ENCODE measurements at regions not wholly inside any gene's neighbourhood (a gene's known extent, or its start where the extent isn't known, plus 50 kb on each side); places are given as distances from the start of the nearest gene placed in this dataset.

DNA sequence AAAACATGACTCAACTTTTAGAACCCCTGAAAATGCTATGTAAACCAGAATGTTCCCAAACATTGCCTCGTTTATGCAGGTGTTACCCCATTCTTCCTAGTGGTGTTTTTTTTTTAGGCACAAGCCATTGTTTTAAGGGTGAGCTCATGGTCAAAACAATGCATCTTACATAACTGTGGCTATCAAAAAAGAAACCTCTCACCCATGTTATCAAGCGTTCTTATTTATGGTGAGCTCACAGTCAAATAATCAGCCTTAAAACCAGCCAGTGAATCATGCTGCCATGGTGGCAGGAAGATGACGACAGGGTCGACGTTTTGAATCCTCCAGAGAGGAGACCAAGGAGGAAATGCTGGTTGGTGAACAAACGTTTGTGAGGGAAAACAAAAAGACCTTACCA is 195.2 kb downstream of the KDR start:
- H3K36me3 Mint-ChIP-seq (ENCODE audit: low read depth): no peaks in the 10 kb centered on the region
- peaks cover 2% of the 10 kb centered on the region for H3K9me3 Mint-ChIP-seq
- no peak overlapping the region for H3K27ac Mint-ChIP-seq (ENCODE audit: unreplicated experiment)
- H3K4me1 Mint-ChIP-seq: no peaks in the 10 kb centered on the region
- H3K27me3 Mint-ChIP-seq (ENCODE audit: low read depth): no peaks in the 10 kb centered on the region
- no peak for DNase-seq (ENCODE audit: low read depth, low spot score)
- H3K4me3 Mint-ChIP-seq: no peak overlapping the region
- TF ChIP-seq, protein P1, sequence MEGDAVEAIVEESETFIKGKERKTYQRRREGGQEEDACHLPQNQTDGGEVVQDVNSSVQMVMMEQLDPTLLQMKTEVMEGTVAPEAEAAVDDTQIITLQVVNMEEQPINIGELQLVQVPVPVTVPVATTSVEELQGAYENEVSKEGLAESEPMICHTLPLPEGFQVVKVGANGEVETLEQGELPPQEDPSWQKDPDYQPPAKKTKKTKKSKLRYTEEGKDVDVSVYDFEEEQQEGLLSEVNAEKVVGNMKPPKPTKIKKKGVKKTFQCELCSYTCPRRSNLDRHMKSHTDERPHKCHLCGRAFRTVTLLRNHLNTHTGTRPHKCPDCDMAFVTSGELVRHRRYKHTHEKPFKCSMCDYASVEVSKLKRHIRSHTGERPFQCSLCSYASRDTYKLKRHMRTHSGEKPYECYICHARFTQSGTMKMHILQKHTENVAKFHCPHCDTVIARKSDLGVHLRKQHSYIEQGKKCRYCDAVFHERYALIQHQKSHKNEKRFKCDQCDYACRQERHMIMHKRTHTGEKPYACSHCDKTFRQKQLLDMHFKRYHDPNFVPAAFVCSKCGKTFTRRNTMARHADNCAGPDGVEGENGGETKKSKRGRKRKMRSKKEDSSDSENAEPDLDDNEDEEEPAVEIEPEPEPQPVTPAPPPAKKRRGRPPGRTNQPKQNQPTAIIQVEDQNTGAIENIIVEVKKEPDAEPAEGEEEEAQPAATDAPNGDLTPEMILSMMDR (conservative IDR thresholded peaks at IDR 0.05): no peak

DNA sequence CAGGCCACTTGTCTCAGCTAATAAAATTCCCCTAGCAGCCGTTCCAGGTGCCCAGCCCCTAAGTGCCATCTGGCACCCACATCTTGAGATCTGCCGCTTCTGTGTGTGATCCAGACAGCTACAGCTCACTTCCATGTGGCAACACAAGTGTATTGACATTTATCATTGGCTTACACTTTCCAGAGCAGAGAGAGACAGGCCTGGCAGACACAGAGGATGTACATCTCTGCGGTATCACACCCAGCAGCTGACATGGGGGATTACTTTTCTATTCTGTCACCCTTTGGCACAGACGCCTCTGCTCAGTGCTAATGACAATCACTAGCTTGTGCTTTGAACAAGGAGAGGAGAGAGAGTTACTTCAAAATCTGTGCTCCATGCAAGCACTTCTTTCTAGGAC is 195.9 kb downstream of the KDR start:
- DNase-seq (ENCODE audit: low read depth, low spot score): no peak
- Mint-ChIP-seq H3K27ac (ENCODE audit: unreplicated experiment) (no peak overlapping the region), H3K36me3 (ENCODE audit: low read depth) (peaks cover 2% of the 10 kb centered on the region), H3K27me3 (ENCODE audit: low read depth) (no peaks in the 10 kb centered on the region), H3K4me1 (no peaks in the 10 kb centered on the region), H3K9me3 (peaks cover 2% of the 10 kb centered on the region), H3K4me3 (no peak overlapping the region)
- TF ChIP-seq, protein P1 (conservative IDR thresholded peaks at IDR 0.05): no peak

DNA sequence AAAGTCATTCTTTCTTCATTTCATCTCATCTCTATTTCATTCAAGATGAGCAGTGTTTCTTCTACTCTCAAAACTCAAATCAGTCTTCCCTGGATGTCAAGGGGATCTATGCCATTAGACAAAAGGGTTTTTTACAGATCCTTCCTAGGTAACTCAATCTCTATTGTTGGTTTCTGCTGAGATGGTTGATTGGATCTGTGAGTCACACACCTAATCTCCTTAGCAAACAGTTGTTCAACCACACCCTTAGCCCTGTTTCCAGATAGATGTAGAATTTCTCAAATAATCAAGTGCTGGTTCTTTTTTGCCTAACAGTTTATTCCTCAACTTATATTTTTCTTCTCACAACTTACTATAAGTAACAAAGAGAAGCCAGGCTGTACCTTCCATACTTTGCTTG is 200.5 kb downstream of the KDR start:
- Mint-ChIP-seq H3K4me1 (no peaks in the 10 kb centered on the region), H3K36me3 (ENCODE audit: low read depth) (peaks cover 6% of the 10 kb centered on the region), H3K4me3 (no peak overlapping the region), H3K27me3 (ENCODE audit: low read depth) (no peaks in the 10 kb centered on the region), H3K27ac (ENCODE audit: unreplicated experiment) (no peak overlapping the region), H3K9me3 (peaks cover 9% of the 10 kb centered on the region)
- DNase-seq (ENCODE audit: low read depth, low spot score): no peak
- TF ChIP-seq, protein P1 (conservative IDR thresholded peaks at IDR 0.05): no peak

DNA sequence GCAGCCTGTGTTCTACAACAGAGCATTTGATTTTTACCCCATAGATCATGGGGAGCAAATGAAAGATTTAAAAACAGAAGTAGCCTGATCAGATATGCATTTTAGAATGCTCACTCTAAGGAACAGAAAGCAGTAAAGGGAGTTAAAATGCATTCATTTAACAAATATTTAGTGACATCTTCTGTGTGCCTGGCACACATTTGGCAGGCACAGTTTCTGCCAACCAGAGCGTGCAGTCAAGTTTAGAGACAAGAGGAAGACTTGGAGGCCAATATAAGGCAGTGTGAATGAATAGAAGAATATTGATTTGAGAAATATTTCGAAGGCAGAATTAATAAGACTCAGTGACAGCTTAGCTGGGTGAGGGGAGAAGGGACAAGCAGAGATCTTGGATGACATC is 210.1 kb downstream of the KDR start:
- Mint-ChIP-seq H3K27me3 (ENCODE audit: low read depth) (peaks cover 2% of the 10 kb centered on the region), H3K4me1 (no peaks in the 10 kb centered on the region), H3K9me3 (no peaks in the 10 kb centered on the region), H3K36me3 (ENCODE audit: low read depth) (no peaks in the 10 kb centered on the region), H3K4me3 (no peak overlapping the region), H3K27ac (ENCODE audit: unreplicated experiment) (no peak overlapping the region)
- TF ChIP-seq, protein P1 (conservative IDR thresholded peaks at IDR 0.05): no peak
- DNase-seq (ENCODE audit: low read depth, low spot score): no peak

DNA sequence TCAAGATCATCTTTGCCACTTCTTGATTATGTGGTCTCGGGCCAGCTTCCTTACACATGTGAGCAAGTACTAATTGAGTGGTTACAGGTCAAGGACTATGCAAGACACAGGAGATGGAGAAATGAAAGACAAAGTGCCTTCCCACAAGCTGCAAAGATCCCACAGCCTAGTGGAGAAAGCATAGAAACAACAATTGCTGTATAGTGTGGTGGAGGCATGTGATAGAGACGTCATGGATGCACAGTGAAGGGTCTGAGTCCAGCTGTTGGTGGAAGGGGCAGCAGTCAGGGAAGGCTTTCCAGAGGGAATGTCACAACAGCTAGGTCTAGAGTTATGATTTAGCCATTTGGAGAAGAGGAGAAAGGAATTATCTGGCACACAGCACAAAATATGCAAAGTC is 210.6 kb downstream of the KDR start:
- Mint-ChIP-seq H3K4me3 (no peak overlapping the region), H3K4me1 (no peaks in the 10 kb centered on the region), H3K36me3 (ENCODE audit: low read depth) (no peaks in the 10 kb centered on the region), H3K27me3 (ENCODE audit: low read depth) (peaks cover 2% of the 10 kb centered on the region), H3K9me3 (no peaks in the 10 kb centered on the region), H3K27ac (ENCODE audit: unreplicated experiment) (no peak overlapping the region)
- TF ChIP-seq, protein P1 (conservative IDR thresholded peaks at IDR 0.05): no peak
- no peak for DNase-seq (ENCODE audit: low read depth, low spot score)

Measured in neural crest cell (in vitro differentiated cells).